MV-4-11 (cell line): ENCODE measurements at regions not wholly inside any gene's neighbourhood (a gene's known extent, or its start where the extent isn't known, plus 50 kb on each side); places are given as distances from the start of the nearest gene placed in this dataset.

Experiments used
- DNase-seq: peaks from one replicate; lab custom pipeline; 2025; lab: John Stamatoyannopoulos, UW

DNA sequence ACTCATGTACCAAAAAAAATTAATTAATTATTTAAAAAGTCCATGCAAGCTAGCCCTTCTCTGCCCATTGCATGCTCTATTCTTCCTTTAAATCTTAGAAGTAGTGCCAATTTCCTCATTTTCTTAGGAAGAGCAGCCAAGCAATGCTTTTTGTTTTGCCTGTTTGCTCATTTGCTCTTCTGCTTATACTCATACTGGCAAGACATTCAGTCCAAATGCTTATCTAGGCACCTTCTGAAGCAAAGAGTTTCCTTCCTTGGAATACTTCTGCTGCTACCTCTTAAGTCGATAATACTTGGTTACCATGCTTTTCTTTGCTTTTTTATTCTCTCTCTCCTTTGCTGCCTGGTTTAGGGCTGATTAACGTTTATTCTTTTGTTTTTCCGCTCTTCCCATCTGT lies 1318.3 kb downstream of the AACS start:
- DNase-seq, result no peak

DNA sequence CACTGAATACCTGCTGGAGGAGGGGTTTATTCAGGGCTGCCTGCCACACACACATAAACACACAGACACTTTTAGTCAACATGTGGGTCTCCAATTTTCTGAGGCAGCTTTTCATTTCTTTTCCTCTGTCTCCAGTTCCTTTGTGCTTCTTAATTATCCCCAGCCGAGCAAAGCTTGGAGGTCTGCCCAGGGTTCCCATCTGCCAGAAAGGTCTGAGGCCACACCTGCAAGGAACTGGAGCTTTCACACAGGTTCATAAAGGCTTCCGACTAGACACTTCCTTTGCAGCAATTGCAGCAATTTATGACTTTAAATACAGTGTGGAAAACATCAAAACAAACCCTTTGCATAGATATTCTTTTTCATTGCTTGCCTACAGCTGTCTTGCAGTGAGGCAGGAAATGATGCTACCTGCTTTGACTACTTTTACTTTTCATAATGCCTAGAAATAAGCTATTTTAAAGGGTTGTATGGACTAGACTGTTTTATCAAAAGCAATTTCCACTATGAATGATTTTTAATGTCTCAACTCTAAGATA lies 1318.9 kb downstream of the AACS start:
- DNase-seq, result no peak

DNA sequence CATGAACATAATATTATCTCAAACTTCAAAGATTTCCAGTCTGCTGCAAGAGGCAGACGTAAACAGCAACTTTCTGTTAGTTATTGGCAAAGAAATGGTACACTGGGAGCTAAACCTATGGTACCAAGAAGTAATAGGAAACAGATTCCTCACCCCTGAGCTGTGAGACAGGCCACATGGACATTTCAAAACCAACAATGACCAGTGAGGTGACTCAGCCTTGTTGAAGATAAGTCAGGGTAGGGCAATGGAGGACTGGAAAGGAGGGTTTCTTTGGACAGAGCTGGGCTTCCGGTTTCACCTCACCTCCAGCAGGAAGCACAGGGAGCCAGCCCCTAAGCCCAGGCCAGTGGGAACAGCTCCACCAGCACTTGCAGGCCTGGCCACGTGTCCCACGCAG lies 1320.5 kb downstream of the AACS start:
- DNase-seq, result no peak

DNA sequence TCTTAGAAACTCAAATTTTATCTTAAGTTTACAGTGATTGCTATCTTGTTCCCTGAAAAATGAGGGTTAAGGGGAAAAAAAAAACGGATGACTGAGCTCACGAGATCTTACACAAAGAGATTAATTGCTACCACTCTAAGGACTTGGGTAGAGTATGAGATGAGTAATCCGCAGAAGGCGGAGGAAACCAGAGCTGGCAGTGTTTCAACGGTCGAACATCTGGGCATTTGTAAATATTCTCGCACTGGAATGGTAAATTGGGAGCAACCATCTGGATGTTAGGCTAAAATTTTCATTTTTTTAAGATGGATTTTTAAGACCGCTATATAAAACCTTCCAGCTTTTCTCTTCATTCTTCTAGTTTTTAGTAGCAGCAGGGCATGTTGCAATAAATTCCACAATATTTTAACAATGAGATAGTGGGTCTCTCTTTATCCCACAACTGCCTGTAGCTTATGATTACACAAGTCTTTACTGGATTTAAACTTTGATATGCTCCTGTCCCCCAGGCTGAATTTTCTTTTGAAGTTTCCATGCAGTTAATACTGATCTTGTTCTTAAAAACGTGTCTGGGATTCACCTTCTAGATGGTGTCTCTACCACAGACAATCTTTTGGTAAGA lies 1324.1 kb downstream of the AACS start:
- DNase-seq, result no peak

DNA sequence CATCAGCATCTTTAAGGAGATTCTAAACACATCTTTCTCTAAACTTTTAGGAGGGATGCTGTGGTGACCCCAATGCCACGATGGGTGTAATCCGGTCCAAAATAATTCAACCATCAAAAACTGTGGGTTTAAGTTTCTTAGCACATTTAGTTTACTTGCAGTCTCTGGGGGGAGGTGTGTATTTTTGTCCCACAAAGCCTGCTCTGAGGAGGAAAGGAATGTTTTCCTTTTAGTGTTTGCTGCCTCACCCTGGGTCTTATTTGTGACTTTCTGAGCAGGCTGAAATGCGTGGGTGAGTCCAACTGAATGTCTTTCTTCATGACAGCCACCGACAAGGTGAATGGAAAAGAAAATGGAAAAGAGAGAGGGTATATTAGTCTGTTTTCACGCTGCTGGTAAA lies 1324.7 kb downstream of the AACS start:
- DNase-seq, result no peak

DNA sequence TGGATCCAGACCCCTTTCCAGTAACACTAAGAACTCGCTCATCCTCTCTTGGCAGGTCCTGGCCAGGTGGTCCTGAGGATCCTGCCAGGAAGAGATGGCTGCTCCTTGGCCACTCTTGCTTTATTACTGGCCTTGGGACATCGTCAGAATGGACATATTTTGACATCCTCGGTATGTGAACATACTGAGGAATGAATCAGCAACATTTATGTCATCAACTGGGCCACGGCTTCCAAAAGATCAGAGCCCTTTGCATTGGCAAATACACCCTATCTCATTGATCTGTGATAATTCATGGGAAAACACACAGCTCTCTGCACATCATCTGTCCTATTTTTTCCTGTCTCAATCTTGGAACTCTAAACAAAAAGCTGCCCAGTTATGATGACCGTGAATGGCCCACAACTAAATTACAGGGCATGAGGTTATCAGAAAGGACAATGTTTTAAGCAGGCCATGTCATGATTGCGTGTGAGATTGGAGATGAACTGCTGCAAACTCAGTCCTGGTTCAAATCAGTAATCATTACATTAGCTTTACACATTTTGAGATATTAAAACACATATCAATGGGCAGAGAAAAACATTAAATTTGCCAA lies 1325.8 kb downstream of the AACS start:
- DNase-seq, result no peak

DNA sequence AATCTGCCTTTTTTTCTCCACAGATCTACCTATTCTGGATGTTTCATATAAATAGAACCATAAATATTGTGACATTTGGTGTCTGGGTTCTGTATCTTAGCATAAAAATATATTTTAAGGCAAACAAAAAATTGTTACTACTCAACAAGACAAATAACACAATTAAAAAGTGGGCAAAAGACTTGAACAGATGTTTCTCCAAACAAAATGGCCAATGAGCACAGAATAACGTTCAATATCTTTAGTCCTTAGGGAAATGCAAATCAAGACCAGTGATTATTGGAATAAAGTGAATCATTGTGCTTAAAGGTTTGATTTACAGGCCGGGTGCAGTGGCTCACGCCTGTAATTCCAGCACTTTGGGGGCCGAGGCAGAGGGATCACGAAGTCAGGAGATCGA lies 1331.3 kb downstream of the AACS start:
- no peak for DNase-seq

DNA sequence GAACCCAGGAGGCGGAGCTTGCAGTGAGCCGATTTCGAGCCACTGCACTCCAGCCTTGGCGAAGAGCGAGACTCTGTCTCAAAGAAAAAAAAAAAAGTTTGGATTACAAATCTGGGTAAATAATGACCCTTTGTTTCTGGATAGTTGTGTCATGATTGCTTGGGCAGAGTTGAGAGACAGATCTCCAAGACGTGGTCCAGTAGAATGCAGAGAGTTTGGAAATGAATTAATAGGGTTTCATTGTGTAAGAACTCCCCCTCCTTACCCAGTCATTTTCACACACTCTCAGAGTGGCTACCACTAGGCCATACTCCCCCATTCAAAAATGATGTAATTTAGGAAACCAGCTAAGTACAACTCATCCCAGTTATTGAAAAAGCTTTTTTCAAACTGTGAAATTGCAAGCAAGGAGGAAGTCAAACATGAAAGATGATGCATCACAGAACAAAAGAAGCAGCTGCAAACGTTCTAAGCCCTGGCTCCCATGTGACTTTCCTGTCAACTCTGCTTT lies 1331.9 kb downstream of the AACS start:
- DNase-seq, result peak; percentile 81

DNA sequence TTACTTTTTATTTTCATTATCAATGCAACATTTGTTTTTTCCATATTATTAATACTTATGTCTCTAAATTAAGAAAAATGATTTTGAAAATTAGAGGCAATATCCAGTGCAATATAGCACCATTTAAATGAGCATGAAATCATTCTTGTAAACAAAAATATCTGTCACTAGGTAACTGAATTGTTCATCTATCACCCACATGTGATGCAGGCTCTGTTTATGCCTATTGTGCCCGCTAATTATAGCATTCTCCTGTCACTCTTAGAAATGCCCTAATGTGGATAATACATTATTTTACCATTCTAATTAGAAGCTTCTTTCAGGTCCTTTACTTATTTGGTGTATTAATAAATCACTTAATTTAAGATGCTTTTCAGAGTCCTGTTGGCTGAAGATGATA lies 1332.4 kb downstream of the AACS start:
- no peak for DNase-seq

DNA sequence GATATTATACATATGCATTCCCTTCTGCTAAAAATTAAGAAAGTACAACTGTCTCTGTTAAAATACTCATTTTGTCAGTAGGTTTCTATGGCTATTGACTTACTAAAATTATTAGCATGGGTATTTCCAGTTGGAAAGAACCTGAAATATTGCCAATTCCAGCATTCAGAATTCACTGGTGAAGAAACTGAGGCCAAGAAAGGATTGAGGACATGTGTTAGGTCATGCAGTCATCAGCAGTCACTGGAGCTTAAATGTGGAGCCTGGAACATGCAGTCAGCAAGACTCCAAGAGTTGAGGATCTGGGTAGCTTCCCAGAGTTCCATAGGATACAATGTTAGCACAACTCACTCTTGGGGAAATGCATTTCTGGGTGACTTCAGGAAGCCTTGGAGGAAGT lies 1335.6 kb downstream of the AACS start:
- no peak for DNase-seq

DNA sequence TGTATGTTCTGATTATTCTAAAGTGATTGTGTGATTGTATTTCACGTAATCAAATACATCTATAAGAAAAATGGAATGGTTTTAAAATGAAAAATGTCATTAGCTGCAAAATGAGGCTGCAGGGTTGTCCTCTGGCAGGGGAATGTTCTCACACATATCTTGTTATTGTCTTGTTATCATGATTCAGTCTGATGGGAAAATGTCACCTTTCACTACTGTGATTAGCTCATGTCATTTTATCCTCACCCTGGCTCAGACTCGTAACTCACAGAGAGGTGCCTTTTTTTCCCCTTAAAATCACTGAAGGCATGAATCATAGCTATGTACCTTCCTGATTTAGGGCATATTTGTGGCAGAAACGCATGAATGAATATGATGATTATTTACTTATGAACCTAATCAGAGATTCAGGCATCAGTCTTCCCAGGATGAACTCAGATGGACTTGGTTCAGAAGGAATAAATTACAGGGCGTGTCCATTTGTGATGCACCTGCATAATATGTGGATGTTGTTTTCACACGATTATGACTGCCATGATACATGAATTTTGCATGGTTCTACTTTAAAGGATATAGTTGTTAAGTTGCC lies 1339.2 kb downstream of the AACS start:
- no peak for DNase-seq

DNA sequence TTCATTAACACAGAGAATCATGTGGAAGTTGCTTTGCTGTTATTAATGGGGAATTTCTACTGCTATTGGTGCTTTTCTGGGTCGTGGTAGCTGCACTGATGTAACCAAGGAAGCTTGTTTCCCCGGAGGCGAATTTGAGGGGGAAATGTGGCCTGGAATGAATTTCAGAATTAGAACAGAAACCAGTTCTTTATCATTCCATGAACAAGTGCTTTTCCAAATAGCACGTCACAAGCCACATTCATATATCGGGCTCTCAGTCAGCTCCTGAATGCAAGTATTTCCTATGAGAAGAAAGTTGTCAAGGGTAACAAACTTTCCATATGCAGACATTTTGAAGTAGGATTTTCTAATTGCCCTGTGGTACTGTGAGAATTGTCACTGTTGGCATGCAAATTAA lies 1353.2 kb downstream of the AACS start:
- no peak for DNase-seq

DNA sequence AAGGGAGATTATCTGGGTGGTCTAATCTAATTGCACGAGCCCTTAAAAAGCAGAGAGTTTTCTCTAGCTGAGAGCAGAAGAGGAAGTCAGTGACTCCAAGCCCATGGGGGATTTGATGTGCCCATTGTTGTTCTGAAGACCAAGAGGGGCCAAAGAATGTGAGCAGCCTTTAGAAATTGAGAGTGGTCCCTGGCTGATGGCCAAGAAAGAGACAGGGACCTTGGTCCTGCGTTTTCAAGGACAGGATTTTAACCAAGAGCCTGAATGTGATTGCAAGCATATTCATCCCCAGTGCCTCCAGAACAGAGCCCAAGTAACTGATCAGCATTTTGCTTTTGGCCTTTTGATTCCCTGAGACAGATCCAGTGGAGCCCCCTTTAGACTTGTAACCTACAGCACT lies 1353.9 kb downstream of the AACS start:
- no peak for DNase-seq

DNA sequence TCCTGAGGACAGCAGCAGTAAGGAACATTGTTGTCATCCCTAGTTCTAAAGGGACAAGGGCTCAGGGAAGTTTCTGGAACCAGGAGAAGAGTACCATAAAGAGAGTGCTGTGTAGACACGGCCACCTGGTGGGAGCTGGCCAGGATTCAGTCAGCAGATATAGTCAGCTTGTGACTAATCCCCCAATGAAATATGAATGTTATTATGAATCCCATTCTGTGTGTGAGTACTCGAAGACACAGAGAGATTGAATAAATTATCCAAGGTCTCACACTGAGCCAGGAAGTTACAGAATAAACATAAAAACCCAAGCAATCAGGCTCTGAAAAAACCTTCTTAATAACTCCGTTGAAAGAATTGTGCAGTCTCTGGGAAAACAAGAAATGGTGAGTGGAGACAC lies 1359.5 kb downstream of the AACS start:
- DNase-seq, result no peak

DNA sequence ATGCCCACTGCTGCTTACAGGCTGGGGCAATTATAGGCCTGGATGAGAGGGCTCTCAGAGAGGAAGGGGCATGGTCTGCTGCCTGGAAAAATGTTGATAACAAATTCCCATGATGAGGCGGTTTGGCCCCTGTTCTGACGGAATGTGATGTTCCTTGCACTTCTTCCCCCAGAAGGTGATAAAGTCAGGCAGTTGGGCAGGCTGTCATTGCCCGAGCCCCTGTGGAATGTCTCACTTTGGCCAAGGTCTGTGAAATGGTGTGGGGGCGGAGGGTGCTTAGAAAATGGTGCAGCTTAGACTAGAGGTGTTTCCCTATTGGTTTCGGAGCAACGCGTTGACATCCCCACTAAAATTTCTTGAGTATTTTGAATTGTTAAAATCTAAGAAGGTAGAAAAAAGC lies 1360.0 kb downstream of the AACS start:
- DNase-seq, result no peak

DNA sequence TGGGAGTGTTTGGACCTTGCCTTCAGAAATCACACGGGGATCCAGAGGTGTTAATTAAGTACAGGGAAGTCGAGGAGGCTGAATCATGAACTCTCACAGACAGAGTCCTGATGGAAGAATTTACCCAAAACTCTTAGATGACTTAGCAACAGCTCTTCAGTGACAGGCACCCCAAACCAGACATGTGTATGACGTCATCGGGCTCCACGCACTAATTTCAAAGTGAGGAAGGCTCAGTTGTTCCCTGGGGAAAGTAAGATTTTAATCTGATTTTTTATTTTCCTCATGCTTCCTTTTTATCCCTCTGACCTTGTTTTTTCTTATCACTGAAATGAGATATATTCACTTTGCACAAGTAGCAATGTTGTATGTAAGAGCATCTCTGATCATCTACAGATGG lies 1363.5 kb downstream of the AACS start:
- DNase-seq, result no peak

DNA sequence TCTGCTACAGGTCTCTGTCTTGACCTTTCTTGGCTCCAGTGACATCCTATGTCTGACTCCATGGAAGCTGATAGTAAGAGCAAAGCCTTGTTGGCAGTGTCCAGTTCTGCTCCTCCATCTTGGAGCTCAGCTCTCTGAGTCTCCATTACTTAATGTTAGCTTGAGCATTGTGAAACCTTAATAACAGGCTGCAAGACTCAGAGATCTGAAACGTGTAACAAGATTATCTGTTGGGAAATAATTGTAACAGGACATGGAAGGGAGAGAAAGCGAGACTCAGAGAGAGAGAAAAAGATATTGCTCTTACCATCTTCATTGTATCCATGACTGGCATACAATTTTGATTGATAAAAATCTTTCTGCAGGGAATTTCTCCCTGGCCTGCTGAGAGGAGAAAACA lies 1365.7 kb downstream of the AACS start:
- no peak for DNase-seq

DNA sequence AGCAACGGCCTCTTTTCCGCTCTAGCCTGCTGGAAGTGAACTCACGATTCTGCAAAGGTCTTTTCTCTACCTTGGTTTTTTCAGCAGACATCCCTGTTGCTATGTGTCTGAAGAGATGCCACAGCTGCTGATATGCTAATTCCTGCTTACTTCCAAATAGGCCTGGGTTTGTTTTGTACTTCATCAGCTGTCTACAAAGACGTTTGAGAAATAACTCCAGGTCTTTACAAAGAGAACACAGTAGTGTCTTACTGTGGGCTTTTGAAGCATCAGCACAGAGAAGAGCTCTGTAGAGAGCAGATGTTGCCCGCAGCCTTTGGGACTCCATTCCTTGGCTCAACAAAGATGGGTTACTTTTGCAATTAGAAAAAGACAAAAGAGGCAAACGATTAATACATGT lies 1366.5 kb downstream of the AACS start:
- DNase-seq, result no peak

DNA sequence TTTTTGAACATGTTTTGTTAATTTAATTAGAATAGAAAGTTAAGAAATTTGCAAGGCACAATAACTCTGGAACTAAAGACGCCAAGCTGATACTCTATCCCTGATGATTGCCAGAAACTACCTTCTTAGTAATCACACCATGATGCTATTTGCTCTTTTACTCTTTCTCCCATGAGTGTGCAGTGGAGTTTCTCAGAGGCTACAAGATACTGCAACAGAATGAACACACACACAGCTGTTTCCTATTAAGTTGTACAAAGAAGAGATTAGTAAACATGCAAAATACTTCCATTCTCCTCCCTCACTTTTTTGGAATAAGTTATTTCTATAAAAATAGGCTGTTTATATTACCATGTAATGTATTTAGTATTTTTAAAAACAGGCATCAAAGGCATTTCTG lies 1367.5 kb downstream of the AACS start:
- DNase-seq, result no peak

DNA sequence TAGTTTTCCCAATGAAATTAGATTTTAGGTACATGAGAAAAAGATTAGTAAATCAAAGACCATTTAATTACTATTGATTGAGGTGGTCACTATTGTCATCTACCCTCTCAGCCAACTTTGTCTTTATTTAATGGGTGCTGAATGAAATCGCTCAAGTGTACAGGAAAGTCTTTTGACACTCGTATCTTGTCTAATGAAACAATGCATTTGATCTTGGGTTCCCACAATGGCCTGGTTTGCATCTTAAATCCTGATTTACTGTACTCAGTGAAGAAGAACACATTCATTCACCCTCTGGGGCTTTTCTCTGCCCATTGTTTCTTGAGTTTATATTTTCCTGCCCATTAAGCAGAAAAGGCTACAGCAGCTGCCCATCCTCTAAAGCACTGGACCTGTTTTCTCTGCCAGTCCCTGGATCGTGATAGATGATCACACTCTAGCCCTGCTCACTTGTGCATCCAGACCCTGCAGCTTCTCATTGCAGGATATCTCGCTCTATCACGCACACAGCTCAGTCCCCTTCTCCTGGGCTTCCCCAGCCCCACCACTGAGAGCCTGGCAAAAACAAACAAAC lies 1369.3 kb downstream of the AACS start:
- no peak for DNase-seq

DNA sequence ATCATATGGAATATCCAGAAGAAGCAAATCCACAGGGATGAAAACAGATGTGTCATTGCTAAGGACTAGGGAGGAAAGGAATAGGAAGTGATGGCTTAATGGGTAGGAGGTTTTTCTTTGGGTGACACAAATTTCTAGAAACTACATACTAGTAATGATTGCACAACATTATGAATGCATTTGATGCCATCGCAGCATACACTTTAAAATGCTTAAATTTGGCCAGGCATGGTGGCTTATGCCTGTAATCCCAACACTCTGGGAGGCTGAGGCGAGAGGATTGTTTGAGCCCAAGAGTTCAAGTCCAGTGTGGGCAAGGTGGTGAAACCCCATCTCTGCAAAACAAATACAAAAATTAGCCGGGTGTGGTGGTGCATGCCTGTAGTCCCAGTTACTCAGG lies 1370.8 kb downstream of the AACS start:
- no peak for DNase-seq

DNA sequence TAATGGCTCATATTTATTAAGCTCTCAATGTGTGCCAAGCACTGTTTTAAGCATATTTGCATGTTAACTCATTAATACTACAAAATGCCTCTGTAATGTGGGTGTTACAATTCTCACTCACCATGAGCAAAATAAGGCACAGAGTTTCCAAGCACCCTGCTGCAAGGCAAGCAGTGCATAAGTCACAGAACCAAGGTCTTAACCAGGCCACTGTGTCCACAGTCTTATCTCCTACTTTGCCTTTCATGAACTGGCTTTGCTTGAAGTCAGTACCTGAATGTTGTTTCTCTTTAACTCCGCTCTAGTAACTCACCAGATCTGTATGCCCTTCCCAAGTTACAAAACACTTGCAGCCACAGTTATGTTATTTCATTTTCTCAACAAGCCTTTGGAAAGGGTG lies 1372.7 kb downstream of the AACS start:
- no peak for DNase-seq

DNA sequence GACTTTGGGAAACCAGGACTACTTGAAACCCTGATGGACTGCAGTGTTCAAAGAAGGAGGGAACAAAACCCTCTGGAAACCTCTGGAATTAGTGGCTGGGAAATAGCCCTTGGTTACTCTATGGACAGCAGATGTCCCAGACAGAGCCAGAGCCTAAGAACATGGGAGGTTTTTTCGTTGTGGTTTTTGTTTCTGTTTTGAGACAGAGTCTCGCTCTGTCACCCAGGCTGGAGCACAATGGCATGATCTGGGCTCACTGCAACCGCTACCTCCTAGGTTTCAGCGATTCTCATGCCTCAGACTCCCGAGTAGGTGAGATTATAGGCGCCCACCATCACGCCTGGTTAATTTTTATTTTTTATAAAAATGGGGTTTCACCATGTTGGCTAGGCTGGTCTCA lies 1378.7 kb downstream of the AACS start:
- no peak for DNase-seq
